HG03097 (cell line): ENCODE measurements at regions not wholly inside any gene's neighbourhood (a gene's known extent, or its start where the extent isn't known, plus 50 kb on each side); places are given as distances from the start of the nearest gene placed in this dataset.

Experiments
- ATAC-seq: cut with Tn5 transposase; IDR thresholded peaks from one replicate; pipeline ENCODE4 v1.9.1; 2021; ENCODE audit not compliant: unreplicated experiment, low FRiP score

DNA sequence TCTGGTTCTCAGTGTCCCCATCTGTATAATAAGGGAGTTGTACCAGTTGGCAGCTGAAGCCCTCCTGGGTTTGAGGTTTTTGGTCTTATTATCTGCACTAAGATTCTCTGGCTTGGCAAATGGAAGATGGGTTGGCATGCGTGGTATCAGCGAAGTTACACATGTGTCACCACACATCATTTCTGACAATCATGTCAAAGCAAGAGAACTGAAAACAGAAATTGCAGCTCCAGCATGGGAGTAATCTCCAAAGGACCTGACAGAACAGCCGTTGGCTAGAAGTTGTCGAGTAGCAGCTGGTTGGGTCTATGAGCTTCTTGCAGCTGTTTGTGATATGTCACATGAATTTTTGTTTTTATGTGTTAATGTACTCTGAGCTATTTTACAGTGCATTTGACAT, 317.4 kb downstream of the SLC4A3 start:
- ATAC-seq = no peak

GRCh38 chr2:219946021-219946420, 318.6 kb downstream of the SLC4A3 start:
- no peak for ATAC-seq

DNA sequence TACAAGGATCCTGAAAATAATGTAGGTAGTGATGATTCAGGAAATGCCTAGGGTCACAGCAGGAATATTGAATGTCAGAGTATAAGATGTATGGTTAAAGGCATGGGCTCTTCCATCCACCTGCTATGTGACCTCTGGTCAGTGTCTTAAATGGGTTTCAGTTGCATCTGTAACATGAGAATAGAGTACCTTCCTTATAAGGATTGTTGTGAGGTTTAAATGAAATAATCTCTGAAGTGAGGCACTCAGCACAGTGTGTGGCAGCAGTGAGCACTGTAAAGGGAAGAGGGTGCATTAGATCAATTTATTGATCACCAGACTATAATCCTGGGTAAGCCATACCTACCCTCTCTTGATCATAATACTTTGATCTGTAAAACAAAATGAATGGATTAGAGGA, 319.1 kb downstream of the SLC4A3 start:
- no peak for ATAC-seq

GRCh38 chr2:219947575-219947974, 320.1 kb downstream of the SLC4A3 start:
- ATAC-seq = no peak

DNA sequence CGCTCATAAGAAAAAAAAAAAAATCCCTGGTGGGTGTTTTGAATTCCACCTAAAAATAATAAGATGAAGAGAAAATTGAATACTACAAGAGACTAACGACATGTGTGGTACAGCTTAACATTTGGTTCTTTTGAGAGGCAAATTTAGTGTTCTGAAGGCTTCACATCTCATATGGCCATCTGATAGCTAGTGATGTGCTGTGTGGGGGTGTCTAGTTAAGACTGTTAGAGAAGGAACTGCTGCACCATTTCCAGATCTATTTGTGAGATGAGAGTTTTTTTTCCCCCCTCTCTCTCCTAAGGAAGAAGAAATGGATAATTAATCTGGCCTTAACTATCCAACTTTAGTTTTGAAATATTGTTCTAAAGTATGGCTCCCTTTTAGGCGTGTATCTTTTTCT, 321.6 kb downstream of the SLC4A3 start:
- ATAC-seq = no peak

GRCh38 chr2:219951099-219951498, 323.7 kb downstream of the SLC4A3 start:
- ATAC-seq = no peak

DNA sequence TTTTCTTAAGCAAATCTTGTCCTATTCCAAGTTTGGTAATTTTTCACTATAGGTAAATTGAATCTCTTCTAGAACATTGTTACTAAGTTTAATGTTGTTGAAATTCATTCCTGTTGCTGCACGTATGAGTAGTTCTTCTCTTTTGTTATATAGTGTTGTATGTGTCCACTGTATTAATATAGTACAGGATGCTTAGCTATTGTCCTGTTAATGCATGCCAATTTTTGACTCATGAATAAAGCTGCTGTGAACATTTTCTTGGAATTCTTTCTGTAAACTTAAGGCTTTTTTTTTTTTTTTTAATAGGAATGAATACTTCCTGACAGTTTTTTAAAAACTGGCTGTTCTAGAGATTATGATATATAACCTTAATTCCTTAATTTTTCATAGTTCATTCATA, 326.9 kb downstream of the SLC4A3 start:
- no peak for ATAC-seq

DNA sequence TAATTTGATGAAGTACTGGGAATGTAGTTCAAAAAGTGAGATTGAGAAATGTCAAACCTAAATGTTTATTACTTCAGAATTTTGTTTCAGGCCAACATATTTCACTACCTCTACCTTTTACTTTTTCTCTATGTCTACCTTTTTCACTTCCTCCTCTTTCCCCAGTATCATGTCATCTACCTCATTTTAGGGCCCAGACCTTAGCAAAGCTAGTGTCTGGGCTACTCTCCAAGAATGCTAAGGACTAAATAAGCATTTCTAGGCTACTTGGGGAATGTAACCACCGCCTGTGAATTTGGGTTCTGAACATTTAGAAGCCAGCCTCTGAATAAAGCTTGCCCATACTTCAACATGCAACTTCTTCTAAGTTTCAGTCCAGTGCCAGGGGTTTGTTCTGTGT, 330.4 kb downstream of the SLC4A3 start:
- ATAC-seq = no peak

DNA sequence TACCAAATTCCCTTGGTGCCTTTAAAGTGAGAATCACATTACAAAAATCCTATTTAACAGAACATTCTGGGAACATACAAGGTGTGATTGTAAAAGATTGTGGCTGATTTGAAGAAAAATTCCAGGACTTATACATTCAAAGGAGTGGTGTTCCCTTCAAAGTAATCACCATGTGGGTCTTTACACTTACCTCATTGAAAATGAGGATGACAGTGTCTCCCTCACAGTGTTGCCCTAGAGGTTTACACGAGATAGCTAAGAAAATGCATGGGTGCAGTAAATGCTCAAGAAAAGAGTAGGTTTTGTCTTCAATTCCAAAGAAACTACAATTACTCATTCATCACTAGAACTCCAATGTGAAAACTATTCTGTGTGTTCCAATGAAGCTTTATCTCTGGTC, 331.5 kb downstream of the SLC4A3 start:
- ATAC-seq = no peak

DNA sequence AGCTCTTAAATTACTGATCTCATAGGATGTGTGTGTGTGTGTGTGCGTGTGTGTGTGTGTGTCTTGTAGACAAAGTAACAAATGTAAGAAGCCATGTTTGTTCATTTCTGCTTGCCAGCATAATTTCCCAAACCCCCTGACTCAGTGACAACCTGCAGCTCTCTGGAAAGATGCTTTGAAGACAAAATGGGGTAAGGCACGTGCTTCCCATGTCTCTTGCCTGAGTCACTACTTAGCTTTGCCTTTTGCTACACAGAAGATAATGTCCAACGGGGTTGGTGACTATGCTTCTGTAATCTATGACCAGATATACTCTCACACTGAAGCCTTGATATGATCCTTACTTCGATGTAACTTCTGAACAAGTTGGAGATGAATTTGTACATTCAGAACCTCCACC, 332.0 kb downstream of the SLC4A3 start:
- no peak for ATAC-seq

GRCh38 chr2:219961947-219962498, 334.6 kb downstream of the SLC4A3 start:
- ATAC-seq = no peak

DNA sequence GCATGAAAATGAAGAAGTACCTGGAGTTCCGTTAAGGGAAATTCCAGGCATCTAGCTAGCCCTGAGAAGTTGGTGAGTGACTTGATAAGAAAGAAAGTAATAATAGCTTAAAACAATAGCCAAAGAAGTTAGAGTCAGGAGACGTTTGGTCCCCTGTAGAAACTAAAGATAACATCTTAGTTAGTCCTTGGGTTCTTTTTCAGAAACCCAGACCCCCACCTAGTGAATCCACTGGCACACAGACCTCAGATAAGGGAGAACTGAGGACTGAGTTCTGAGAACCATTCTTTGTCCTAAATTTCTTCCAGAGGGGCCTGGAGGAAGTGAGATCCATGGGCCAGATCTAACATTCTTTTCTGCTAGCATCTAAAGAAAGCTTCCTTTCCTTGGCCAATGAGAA, 335.4 kb downstream of the SLC4A3 start:
- ATAC-seq = no peak

GRCh38 chr2:219965287-219966194, 338.1 kb downstream of the SLC4A3 start:
- no peak for ATAC-seq

GRCh38 chr2:219967247-219968245, 340.1 kb downstream of the SLC4A3 start:
- no peak for ATAC-seq

GRCh38 chr2:219968685-219969345, 341.4 kb downstream of the SLC4A3 start:
- no peak for ATAC-seq

- ATAC-seq = no peak
Observed at GRCh38 chr2:219969508-219969907, 342.1 kb downstream of the SLC4A3 start.

DNA sequence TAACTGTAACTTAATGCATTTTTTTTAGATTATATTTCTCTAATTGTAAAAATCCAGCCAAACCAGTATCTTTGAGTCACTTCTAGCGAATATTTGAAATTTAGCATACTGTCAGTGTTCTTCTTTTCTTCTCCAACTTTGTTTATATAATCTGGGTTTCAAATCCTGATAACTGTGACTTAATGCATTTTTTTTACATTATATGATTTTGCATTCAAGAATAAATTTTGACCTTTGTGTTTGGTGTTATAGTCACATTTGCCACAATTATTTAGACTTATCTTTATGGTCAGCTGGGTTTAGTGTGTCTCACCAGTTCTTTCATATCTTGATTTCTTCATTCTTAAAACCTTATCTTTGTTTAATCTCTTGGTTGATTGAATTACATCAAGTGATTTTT, 345.7 kb downstream of the SLC4A3 start:
- no peak for ATAC-seq

DNA sequence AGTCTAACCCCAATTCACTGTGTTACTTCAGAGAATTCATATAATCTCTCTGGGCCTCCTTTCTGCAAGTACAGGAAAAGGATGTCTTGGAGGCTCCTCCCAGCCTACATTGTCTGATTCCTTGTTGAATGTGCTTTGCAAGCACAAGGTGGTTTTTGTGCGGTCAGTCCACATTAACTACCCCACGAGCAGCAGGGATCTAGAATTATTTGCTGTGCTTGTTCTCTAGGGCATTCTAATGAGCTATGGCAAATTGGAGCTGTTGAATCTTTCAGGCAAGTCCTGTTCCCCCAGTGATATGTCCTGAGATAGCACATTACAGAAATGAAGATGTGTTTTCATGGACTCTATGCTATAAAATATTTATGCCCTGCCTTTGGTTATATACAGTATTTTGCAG, 349.4 kb downstream of the SLC4A3 start:
- no peak for ATAC-seq

GRCh38 chr2:219980638-219981037, 353.2 kb downstream of the SLC4A3 start:
- ATAC-seq = no peak

DNA sequence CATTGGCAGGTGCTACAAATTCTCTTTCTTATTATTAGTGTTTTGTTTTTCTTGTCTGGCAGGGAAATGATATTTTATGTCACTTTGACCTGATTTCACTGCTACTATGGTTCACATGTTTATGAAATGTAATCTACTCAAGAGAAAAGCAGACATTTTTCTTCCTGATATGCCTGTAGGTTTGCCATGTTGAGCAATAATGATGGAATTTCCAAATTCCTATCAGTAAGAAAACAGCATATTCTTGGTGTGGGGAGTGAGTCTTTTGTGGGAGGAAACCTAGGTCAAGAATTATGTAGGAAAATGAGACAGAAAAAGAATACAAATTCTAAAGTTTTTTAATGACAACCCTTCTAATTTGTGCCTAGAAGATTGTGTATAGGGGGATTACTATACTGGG, 356.4 kb downstream of the SLC4A3 start:
- ATAC-seq = no peak

DNA sequence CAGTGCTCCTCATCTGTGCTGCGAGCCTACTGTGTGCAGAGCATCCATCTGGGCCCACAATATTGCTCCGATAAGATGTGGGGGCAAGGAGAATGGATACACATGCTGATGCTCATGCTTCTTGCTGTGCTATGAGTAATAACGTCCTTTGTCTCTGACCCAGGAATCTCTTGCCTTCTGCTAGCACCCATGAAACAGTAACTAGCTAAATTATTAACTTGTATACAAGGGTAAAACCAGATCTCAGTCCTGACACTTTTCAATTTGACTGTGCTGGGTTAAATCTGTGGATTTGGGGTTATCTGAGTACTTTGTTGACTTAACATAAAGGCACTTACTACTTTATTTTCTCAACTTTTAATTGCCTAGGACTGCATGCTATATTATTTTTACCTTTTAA, 357.6 kb downstream of the SLC4A3 start:
- ATAC-seq = no peak
